ENCODE measurements at regions not wholly inside any gene's neighbourhood (a gene's known extent, or its start where the extent isn't known, plus 50 kb on each side); places are given as distances from the start of the nearest gene placed in this dataset.
A peak's percentile ranks its signal among the peaks of the same experiment; 100 is the strongest.
"Not testable (repeated sequence)": the region's sequence is repeated elsewhere in the genome, so short reads cannot be mapped to it uniquely, and the experiment has no call there.

DNA sequence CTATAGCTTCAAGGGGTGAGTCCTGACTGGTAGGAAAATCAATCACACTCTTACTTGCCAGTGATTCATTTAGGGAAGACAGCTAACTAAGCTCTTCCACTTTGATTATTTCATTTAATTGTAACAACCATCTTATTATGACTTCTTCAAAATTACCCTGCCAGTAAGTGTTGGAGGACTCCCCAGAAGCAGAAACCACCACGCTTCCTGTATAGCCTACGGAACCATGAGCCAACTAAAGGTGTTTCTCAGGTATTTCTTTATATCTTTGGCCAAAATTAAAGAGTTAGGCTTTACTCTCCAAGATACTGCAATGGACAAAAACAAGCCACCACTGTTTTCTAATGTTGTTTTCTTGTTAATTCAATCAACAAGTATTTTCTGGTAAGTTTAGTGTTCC lies 61.0 kb downstream of the FOXD4L5 start:
- peak; percentile 0 to 26 for DNase-seq (ENCODE audit: extremely low read depth in 1 of 2, low read depth in 1 of 2)

DNA sequence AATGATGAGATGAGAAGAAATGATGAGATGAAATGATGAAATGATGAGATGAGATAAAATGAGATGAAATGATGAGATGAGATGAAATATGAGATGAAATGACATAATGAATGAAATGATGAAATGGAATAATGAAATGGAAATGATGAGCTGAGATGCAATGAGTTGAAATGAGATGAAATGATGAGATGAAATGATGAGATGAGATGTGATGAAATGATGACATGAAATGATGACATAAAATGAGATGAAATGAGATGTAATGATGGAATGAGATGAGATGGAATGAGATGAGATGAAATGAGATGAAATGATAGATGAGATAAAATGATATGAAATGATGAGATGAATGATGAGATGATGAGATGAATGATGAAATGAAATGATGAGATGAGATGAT lies 76.2 kb downstream of the FOXD4L5 start:
- not testable (repeated sequence) for DNase-seq (ENCODE audit: extremely low read depth in 1 of 2, low read depth in 1 of 2)

DNA sequence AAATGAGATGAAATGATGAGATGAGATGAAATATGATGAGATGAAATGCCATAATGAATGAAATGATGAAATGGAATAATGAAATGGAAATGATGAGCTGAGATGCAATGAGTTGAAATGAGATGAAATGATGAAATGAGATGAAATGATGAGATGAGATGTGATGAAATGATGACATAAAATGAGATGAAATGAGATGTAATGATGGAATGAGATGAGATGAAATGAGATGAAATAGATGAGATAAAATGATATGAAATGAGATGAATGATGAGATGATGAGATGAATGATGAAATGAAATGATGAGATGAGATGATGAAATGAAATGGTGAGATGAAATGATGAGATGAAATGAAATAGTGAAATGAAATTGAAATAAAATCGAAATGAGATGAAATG lies 77.7 kb downstream of the FOXD4L5 start:
- DNase-seq (ENCODE audit: extremely low read depth in 1 of 2, low read depth in 1 of 2), result not testable (repeated sequence)

DNA sequence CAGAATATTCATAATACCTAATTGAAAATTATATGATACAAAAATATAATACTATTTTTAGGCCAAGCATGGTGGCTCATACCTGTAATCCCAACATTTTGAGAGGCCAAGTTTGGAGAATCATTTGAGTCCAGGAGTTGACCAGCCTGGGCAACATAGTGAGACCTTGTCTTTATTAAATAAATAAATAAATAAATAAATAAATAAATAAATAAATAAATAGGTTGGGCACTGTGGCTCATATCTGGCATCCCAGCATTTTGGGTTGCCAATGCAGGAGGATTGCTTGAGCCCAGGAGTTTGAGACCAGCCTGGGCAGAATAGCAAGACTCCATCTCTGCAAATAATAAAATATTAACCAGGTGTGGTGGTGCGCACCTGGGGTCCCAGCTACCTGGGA lies 79.2 kb downstream of the FOXD4L5 start:
- not testable (repeated sequence) for DNase-seq (ENCODE audit: extremely low read depth in 1 of 2, low read depth in 1 of 2)

DNA sequence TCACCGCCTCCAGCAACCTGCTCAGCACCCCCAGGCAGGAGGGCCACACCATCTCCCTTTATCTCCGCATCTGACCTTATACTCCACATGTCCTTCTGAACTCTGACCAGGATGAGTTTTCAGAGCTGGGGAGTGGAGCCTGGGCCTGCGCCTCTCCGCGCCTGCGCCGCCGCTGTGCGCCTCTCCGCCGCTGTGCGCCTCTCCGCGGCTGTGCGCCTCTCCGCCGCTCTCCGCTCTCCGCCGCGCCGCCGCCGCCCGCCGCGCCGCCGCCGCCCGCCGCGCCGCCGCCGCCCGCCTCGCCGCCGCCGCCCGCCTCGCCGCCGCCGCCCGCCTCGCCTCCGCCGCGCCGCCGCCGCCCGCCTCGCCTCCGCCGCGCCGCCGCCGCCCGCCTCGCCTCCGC lies 89.2 kb downstream of the FOXD4L5 start:
- DNase-seq (ENCODE audit: extremely low read depth in 1 of 2, low read depth in 1 of 2), result not testable (repeated sequence)

DNA sequence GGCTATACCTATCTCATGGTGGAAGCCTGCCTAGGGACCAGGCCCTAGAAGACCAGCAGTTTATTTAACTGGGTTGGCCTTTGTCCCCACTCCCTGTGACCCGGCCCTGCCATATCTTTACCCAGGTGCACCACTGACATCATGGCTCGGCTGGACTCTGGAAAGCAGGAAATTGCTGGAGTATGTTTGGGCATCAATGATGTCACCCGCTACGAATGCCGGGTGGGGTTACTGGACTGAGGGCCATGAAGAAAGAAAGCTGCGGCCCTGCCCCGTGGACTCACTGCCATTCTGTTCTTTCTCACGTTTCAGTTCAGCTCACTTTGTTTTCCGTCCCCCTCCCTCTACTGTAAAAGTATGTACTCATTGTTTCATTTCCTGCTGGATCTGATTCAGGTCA lies 129.1 kb downstream of the FOXD4L5 start:
- DNase-seq (ENCODE audit: extremely low read depth in 1 of 2, low read depth in 1 of 2), result not testable (repeated sequence)
